ENCODE measurements at regions not wholly inside any gene's neighbourhood (a gene's known extent, or its start where the extent isn't known, plus 50 kb on each side); places are given as distances from the start of the nearest gene placed in this dataset.

DNA sequence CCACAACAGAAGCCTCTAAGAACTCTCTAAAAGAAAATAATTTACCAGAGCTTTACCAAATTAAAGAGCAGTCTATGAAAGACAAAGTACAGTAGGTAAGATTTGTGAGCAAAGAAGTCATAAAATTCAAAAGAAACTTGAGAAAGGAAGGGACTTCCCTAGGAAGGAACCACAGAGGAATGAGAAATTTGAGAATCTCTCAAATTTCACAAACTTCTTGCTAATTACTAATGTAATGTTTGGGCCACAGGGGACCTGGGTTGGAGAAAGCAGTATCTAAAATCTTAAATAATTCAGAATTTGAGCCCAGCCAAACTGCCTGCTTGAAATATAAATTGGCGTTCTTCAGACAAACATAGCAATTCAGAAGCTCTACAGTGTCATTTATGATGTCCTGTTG, 225.0 kb upstream of the PRR16 start:
- Mint-ChIP-seq H3K4me1 (ENCODE audit: low read depth, unreplicated experiment) (no peaks in the 10 kb centered on the region), H3K27ac (ENCODE audit: unreplicated experiment) (no peak overlapping the region), H3K36me3 (ENCODE audit: insufficient read depth, unreplicated experiment) (no peaks in the 10 kb centered on the region), H3K9me3 (ENCODE audit: low read depth, unreplicated experiment) (peaks cover 2% of the 10 kb centered on the region), H3K4me3 (ENCODE audit: low read depth, unreplicated experiment) (no peak overlapping the region), H3K27me3 (ENCODE audit: unreplicated experiment) (no peaks in the 10 kb centered on the region)
- CTCF ChIA-PET = no interaction called here
- BruUV-seq (replicated peaks) = no TSS peak
- intact Hi-C loops (cut with micrococcal nuclease; ENCODE audit: unreplicated experiment) = no loop called here
- TF ChIP-seq, protein P1, sequence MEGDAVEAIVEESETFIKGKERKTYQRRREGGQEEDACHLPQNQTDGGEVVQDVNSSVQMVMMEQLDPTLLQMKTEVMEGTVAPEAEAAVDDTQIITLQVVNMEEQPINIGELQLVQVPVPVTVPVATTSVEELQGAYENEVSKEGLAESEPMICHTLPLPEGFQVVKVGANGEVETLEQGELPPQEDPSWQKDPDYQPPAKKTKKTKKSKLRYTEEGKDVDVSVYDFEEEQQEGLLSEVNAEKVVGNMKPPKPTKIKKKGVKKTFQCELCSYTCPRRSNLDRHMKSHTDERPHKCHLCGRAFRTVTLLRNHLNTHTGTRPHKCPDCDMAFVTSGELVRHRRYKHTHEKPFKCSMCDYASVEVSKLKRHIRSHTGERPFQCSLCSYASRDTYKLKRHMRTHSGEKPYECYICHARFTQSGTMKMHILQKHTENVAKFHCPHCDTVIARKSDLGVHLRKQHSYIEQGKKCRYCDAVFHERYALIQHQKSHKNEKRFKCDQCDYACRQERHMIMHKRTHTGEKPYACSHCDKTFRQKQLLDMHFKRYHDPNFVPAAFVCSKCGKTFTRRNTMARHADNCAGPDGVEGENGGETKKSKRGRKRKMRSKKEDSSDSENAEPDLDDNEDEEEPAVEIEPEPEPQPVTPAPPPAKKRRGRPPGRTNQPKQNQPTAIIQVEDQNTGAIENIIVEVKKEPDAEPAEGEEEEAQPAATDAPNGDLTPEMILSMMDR (IDR thresholded peaks at IDR 0.05; ENCODE audit: unreplicated experiment) = no peak
- DNase-seq = no peak

DNA sequence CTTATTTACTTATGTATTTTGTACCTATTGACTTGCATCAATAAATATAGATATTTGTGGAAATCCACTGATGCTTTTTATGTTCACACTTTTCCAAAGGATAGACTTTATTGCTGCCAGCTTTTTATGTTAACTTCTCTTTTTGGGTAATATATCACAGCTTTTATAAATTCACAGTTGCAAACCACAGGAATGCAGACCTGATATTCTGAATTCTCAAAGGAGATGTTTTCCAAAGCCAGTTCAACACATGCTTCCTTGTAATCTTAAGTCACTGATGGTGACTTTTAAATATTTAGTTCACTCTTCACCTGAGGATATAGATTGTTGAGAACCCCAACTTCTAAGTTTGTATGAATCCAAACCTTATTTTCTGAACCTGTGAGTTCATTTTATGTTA, 223.4 kb upstream of the PRR16 start:
- H3K27ac Mint-ChIP-seq (ENCODE audit: unreplicated experiment) = no peak overlapping the region
- H3K4me3 Mint-ChIP-seq (ENCODE audit: low read depth, unreplicated experiment) = no peak overlapping the region

DNA sequence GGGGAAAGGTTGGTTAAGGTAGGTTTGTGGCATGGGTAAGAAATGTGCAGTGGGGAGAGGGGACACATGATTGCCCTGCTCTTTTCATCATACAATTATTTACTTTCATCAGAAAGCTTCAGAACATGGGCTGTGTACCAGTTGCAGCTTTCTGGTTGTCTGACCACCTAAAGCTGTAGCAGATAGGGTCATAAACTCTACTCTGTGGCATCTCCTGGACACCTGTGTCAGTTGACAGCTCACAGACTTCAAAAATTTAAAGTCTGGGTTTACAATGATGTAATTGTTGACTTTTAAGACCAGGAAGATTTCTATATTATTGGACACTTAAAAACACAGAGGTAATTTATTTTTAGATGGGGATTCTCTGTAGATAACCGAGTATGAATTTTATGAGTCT, 222.7 kb upstream of the PRR16 start:
- CTCF ChIA-PET = no interaction called here
- no TSS peak for BruUV-seq (replicated peaks)

More for the DNA sequence above, 223.4 kb upstream of the PRR16 start:
- Mint-ChIP-seq H3K9me3 (ENCODE audit: low read depth, unreplicated experiment) (peaks cover 2% of the 10 kb centered on the region), H3K4me1 (ENCODE audit: low read depth, unreplicated experiment) (no peaks in the 10 kb centered on the region), H3K36me3 (ENCODE audit: insufficient read depth, unreplicated experiment) (no peaks in the 10 kb centered on the region), H3K27me3 (ENCODE audit: unreplicated experiment) (no peaks in the 10 kb centered on the region)
- DNase-seq = no peak
- intact Hi-C loops (cut with micrococcal nuclease; ENCODE audit: unreplicated experiment) = no loop called here
- BruUV-seq (replicated peaks) = no TSS peak
- TF ChIP-seq, protein P1 (IDR thresholded peaks at IDR 0.05; ENCODE audit: unreplicated experiment) = no peak
- CTCF ChIA-PET = no interaction called here

DNA sequence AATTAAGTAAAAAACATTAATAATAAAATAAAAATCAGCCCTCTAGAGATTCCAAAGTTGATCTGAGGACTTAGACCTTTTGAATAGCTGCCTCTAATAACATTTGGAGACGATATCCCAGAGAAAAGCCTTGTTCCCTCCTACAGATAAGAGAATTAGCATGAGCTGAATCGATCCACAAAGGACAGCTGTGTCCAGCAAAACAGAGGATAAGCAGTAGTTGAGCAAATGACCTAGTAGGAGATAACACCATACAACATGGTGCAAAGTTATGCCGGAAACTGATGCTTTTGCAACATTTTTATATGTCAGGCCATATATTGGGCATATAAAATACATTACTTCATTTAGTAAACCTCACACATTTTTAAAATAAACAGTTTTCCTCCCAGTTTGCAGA, 212.2 kb upstream of the PRR16 start:
- H3K36me3 Mint-ChIP-seq (ENCODE audit: insufficient read depth, unreplicated experiment) = no peaks in the 10 kb centered on the region
- H3K27me3 Mint-ChIP-seq (ENCODE audit: unreplicated experiment) = no peaks in the 10 kb centered on the region
- TF ChIP-seq, protein P1 (IDR thresholded peaks at IDR 0.05; ENCODE audit: unreplicated experiment) = no peak
- H3K27ac Mint-ChIP-seq (ENCODE audit: unreplicated experiment) = no peak overlapping the region
- BruUV-seq (replicated peaks) = no TSS peak
- H3K9me3 Mint-ChIP-seq (ENCODE audit: low read depth, unreplicated experiment) = no peaks in the 10 kb centered on the region
- CTCF ChIA-PET = no interaction called here
- H3K4me1 Mint-ChIP-seq (ENCODE audit: low read depth, unreplicated experiment) = peaks cover 8% of the 10 kb centered on the region
- intact Hi-C loops (cut with micrococcal nuclease; ENCODE audit: unreplicated experiment) = no loop called here
- no peak for DNase-seq
- H3K4me3 Mint-ChIP-seq (ENCODE audit: low read depth, unreplicated experiment) = no peak overlapping the region

More for the DNA sequence above, 222.7 kb upstream of the PRR16 start:
- peaks cover 2% of the 10 kb centered on the region for H3K9me3 Mint-ChIP-seq (ENCODE audit: low read depth, unreplicated experiment)
- no peak overlapping the region for H3K27ac Mint-ChIP-seq (ENCODE audit: unreplicated experiment)
- no peaks in the 10 kb centered on the region for H3K4me1 Mint-ChIP-seq (ENCODE audit: low read depth, unreplicated experiment)
- TF ChIP-seq, protein P1 (IDR thresholded peaks at IDR 0.05; ENCODE audit: unreplicated experiment) = no peak
- intact Hi-C loops (cut with micrococcal nuclease; ENCODE audit: unreplicated experiment) = no loop called here
- no peaks in the 10 kb centered on the region for H3K36me3 Mint-ChIP-seq (ENCODE audit: insufficient read depth, unreplicated experiment)
- DNase-seq = no peak
- no peak overlapping the region for H3K4me3 Mint-ChIP-seq (ENCODE audit: low read depth, unreplicated experiment)
- H3K27me3 Mint-ChIP-seq (ENCODE audit: unreplicated experiment) = no peaks in the 10 kb centered on the region

DNA sequence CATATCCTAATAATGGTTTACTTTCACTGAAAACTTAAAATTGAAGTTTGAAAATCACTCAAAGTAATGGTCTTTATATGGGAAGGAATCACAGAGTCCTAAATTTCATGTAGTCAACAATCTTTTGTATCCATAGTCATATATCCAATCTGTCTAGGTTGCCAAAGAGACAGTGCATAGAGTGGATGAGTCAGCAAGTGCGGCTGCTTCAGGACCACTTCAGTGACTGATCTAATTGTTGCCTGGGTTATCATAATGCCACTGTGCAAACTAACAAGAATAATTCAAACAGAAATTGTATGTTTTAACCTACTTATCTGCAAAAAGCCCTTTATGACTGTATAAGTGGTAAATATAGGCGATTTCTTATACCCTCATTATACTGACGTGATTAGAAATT, 211.3 kb upstream of the PRR16 start:
- TF ChIP-seq, protein P1 (IDR thresholded peaks at IDR 0.05; ENCODE audit: unreplicated experiment) = no peak
- intact Hi-C loops (cut with micrococcal nuclease; ENCODE audit: unreplicated experiment) = no loop called here
- BruUV-seq (replicated peaks) = no TSS peak
- H3K27me3 Mint-ChIP-seq (ENCODE audit: unreplicated experiment) = no peaks in the 10 kb centered on the region
- no peak for DNase-seq
- no peak overlapping the region for H3K27ac Mint-ChIP-seq (ENCODE audit: unreplicated experiment)
- CTCF ChIA-PET = no interaction called here
- H3K4me1 Mint-ChIP-seq (ENCODE audit: low read depth, unreplicated experiment) = peaks cover 9% of the 10 kb centered on the region
- no peak overlapping the region for H3K4me3 Mint-ChIP-seq (ENCODE audit: low read depth, unreplicated experiment)
- no peaks in the 10 kb centered on the region for H3K9me3 Mint-ChIP-seq (ENCODE audit: low read depth, unreplicated experiment)
- no peaks in the 10 kb centered on the region for H3K36me3 Mint-ChIP-seq (ENCODE audit: insufficient read depth, unreplicated experiment)
